ENCODE measurements at regions not wholly inside any gene's neighbourhood (a gene's known extent, or its start where the extent isn't known, plus 50 kb on each side); places are given as distances from the start of the nearest gene placed in this dataset.

DNA sequence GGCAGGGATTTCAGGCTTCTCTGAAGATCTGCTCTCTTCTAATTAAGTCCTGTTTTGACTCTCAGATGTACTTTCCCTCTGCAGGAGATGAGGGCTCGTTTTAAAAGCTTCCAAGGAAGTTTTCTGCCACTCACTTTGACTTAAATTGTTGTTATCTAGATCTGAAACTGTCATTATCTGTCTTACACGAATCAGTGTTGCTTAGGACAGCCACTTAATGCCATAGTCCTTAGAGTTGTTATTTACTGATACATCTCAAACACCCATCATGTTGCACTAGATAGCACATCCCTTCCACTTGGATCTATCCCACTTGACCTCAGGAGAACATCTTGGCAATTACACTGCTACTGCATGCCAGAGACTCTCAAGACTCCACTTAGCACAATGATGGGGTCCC, 86.9 kb upstream of the FAT3 start:
- no peak overlapping the region for H3K23ac ChIP-seq (ENCODE audit: low read length in 2 of 2)
- 22% methylated on average over 2 of the region's 2 CpGs for WGBS
- H3K4ac ChIP-seq (ENCODE audit: low read depth in 1 of 2, low read length in 2 of 2), result no peak overlapping the region
- H2BK5ac ChIP-seq (ENCODE audit: low read depth, low read length, poor library complexity, severe bottlenecking), result no peak overlapping the region
- H3K27me3 ChIP-seq (ENCODE audit: control insufficient read depth in 1 of 2, insufficient read depth in 1 of 2, low read length in 2 of 2), result no peaks in the 10 kb centered on the region
- H3K18ac ChIP-seq (ENCODE audit: low read depth in 1 of 2, low read length in 2 of 2), result no peak overlapping the region
- no peak overlapping the region for H3K4me3 ChIP-seq (ENCODE audit: insufficient read depth in 1 of 2, low read depth in 1 of 2, low read length in 2 of 2)
- no peak overlapping the region for H3K27ac ChIP-seq (ENCODE audit: low read length, poor library complexity, severe bottlenecking)
- DNase-seq, result no peak
- H2BK15ac ChIP-seq (ENCODE audit: low read depth, poor library complexity, severe bottlenecking), result no peak overlapping the region
- H2AFZ ChIP-seq (ENCODE audit: low read depth, low read length), result no peak overlapping the region
- H3K36me3 ChIP-seq (ENCODE audit: control insufficient read depth in 1 of 2, insufficient read depth in 2 of 2, low read depth in 1 of 2, low read length in 2 of 2), result no peaks in the 10 kb centered on the region
- no peak overlapping the region for H3K4me2 ChIP-seq (ENCODE audit: low read length, poor library complexity, severe bottlenecking)
- no peak overlapping the region for H3K14ac ChIP-seq (ENCODE audit: low read length in 2 of 2)
- no peak overlapping the region for H3K9ac ChIP-seq (ENCODE audit: low read length)
- H4K8ac ChIP-seq (ENCODE audit: low read length), result no peak overlapping the region
- H2BK12ac ChIP-seq (ENCODE audit: low read length in 2 of 2), result no peak overlapping the region
- H4K91ac ChIP-seq (ENCODE audit: low read length), result no peak overlapping the region
- H2BK120ac ChIP-seq (ENCODE audit: low read depth, low read length), result no peak overlapping the region
- no peaks in the 10 kb centered on the region for H3K4me1 ChIP-seq (ENCODE audit: control insufficient read depth, insufficient read depth, low read depth, low read length)
- no peaks in the 10 kb centered on the region for H3K9me3 ChIP-seq (ENCODE audit: control insufficient read depth, low read length)
- H2AK5ac ChIP-seq (ENCODE audit: low read length, severe bottlenecking), result no peak overlapping the region
- no peaks in the 10 kb centered on the region for H3K79me1 ChIP-seq (replicated peaks; ENCODE audit: low read length, poor library complexity, severe bottlenecking)

DNA sequence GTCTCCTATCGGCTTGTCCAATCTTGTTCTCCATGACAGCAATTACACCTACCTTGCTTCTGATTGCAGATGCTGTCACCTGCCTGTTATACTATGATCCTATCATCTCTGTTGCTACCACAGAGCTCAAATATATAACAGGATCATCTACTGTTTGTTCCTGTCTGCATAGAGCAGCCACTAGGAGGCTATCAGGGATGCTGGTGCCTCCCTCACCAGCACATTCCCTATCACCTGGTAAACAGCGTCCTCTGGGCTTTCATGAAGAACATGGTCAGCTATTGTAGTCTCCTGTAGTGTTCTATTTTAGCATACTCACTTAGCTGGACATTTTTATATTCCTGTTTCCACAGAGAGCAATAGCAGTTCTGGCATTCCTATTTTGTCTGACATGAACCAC, 87.8 kb upstream of the FAT3 start:
- Histone ChIP-seq H2BK15ac (ENCODE audit: low read depth, poor library complexity, severe bottlenecking) (no peak overlapping the region), H3K14ac (ENCODE audit: low read length in 2 of 2) (no peak overlapping the region)
- 73% methylated on average over 2 of the region's 2 CpGs for WGBS

DNA sequence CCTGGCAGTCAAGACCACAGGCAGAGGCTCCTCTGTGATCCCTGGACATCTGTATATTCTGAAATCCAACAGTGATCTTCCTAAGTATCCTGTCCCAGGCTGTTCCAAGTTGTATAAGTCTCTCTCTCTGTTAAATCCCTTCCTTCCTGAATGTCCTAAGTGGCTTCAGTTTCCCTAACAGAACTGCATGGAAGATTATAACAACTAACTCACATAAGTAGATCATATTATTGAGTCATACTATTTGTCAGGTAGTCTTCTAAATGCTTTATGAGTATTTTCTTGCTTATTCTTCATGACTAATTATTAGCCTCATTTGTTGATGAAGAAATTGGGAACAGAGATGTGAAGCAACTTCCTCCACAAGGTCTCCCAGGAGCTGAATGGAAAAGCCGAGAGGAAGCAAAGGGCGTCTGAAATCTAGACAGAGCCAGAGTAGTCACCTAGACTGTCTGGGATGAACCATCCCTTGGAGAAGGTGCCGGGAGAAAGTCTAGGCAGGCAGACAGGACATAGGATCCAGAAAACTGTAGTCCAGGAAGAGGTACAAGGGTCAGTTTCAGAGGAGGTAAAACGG, 93.2 kb upstream of the FAT3 start:
- Histone ChIP-seq H2AFZ (ENCODE audit: low read depth, low read length) (no peak overlapping the region), H3K18ac (ENCODE audit: low read depth in 1 of 2, low read length in 2 of 2) (no peak overlapping the region), H3K9me3 (ENCODE audit: control insufficient read depth, low read length) (no peaks in the 10 kb centered on the region), H4K8ac (ENCODE audit: low read length) (no peak overlapping the region), H3K4me3 (ENCODE audit: insufficient read depth in 1 of 2, low read depth in 1 of 2, low read length in 2 of 2) (peak overlapping the region in 1 of 2 experiments; percentile 37), H3K79me1 (replicated peaks; ENCODE audit: low read length, poor library complexity, severe bottlenecking) (no peaks in the 10 kb centered on the region), H3K27me3 (ENCODE audit: control insufficient read depth in 1 of 2, insufficient read depth in 1 of 2, low read length in 2 of 2) (no peaks in the 10 kb centered on the region), H2BK5ac (ENCODE audit: low read depth, low read length, poor library complexity, severe bottlenecking) (no peak overlapping the region), H2BK15ac (ENCODE audit: low read depth, poor library complexity, severe bottlenecking) (no peak overlapping the region), H3K14ac (ENCODE audit: low read length in 2 of 2) (no peak overlapping the region), H3K4ac (ENCODE audit: low read depth in 1 of 2, low read length in 2 of 2) (no peak overlapping the region), H3K27ac (ENCODE audit: low read length, poor library complexity, severe bottlenecking) (no peak overlapping the region), H3K23ac (ENCODE audit: low read length in 2 of 2) (no peak overlapping the region), H3K4me2 (ENCODE audit: low read length, poor library complexity, severe bottlenecking) (no peak overlapping the region), H3K36me3 (ENCODE audit: control insufficient read depth in 1 of 2, insufficient read depth in 2 of 2, low read depth in 1 of 2, low read length in 2 of 2) (no peaks in the 10 kb centered on the region), H2BK12ac (ENCODE audit: low read length in 2 of 2) (no peak overlapping the region), H2AK5ac (ENCODE audit: low read length, severe bottlenecking) (no peak overlapping the region), H4K91ac (ENCODE audit: low read length) (no peak overlapping the region), H3K4me1 (ENCODE audit: control insufficient read depth, insufficient read depth, low read depth, low read length) (no peaks in the 10 kb centered on the region), H2BK120ac (ENCODE audit: low read depth, low read length) (no peak overlapping the region), H3K9ac (ENCODE audit: low read length) (no peak overlapping the region)
- peak; percentile 2 for DNase-seq
- WGBS, result 83% methylated on average over 4 of the region's 4 CpGs

More for the DNA sequence above, 87.8 kb upstream of the FAT3 start:
- Histone ChIP-seq H4K91ac (ENCODE audit: low read length) (no peak overlapping the region), H3K9ac (ENCODE audit: low read length) (no peak overlapping the region), H2BK5ac (ENCODE audit: low read depth, low read length, poor library complexity, severe bottlenecking) (no peak overlapping the region), H2BK120ac (ENCODE audit: low read depth, low read length) (no peak overlapping the region), H3K4me3 (ENCODE audit: insufficient read depth in 1 of 2, low read depth in 1 of 2, low read length in 2 of 2) (no peak overlapping the region), H2BK12ac (ENCODE audit: low read length in 2 of 2) (no peak overlapping the region), H2AFZ (ENCODE audit: low read depth, low read length) (no peak overlapping the region), H3K27me3 (ENCODE audit: control insufficient read depth in 1 of 2, insufficient read depth in 1 of 2, low read length in 2 of 2) (no peaks in the 10 kb centered on the region), H3K36me3 (ENCODE audit: control insufficient read depth in 1 of 2, insufficient read depth in 2 of 2, low read depth in 1 of 2, low read length in 2 of 2) (no peaks in the 10 kb centered on the region), H3K79me1 (replicated peaks; ENCODE audit: low read length, poor library complexity, severe bottlenecking) (no peaks in the 10 kb centered on the region), H3K27ac (ENCODE audit: low read length, poor library complexity, severe bottlenecking) (no peak overlapping the region), H3K4me2 (ENCODE audit: low read length, poor library complexity, severe bottlenecking) (no peak overlapping the region), H3K18ac (ENCODE audit: low read depth in 1 of 2, low read length in 2 of 2) (no peak overlapping the region), H2AK5ac (ENCODE audit: low read length, severe bottlenecking) (no peak overlapping the region), H3K9me3 (ENCODE audit: control insufficient read depth, low read length) (no peaks in the 10 kb centered on the region), H3K4me1 (ENCODE audit: control insufficient read depth, insufficient read depth, low read depth, low read length) (no peaks in the 10 kb centered on the region), H3K23ac (ENCODE audit: low read length in 2 of 2) (no peak overlapping the region), H4K8ac (ENCODE audit: low read length) (no peak overlapping the region), H3K4ac (ENCODE audit: low read depth in 1 of 2, low read length in 2 of 2) (no peak overlapping the region)
- DNase-seq, result no peak

DNA sequence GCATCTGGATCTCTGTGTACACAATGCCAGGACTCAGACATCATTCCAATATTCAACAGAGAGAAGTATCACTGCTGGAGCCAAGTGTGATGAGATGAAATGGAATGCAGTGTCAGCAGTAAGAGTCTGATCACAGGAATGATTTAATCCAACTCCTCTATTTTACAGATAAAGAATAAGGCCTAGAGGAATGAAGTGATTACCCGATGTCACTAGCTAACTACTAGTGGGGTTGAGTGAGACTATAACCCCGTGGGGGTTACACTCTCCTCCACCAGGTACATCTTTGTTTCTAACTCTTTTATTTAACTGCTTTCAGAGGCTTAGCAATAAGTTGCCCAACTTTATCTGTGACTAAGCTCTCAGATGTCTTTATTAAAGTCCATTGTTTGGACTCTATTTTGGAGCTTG, 94.2 kb upstream of the FAT3 start:
- Histone ChIP-seq H4K91ac (ENCODE audit: low read length) (no peak overlapping the region), H2BK15ac (ENCODE audit: low read depth, poor library complexity, severe bottlenecking) (no peak overlapping the region), H2BK5ac (ENCODE audit: low read depth, low read length, poor library complexity, severe bottlenecking) (no peak overlapping the region), H3K27me3 (ENCODE audit: control insufficient read depth in 1 of 2, insufficient read depth in 1 of 2, low read length in 2 of 2) (no peaks in the 10 kb centered on the region), H3K4ac (ENCODE audit: low read depth in 1 of 2, low read length in 2 of 2) (no peak overlapping the region), H3K14ac (ENCODE audit: low read length in 2 of 2) (no peak overlapping the region), H2AK5ac (ENCODE audit: low read length, severe bottlenecking) (no peak overlapping the region), H3K9me3 (ENCODE audit: control insufficient read depth, low read length) (no peaks in the 10 kb centered on the region), H2AFZ (ENCODE audit: low read depth, low read length) (no peak overlapping the region), H3K36me3 (ENCODE audit: control insufficient read depth in 1 of 2, insufficient read depth in 2 of 2, low read depth in 1 of 2, low read length in 2 of 2) (no peaks in the 10 kb centered on the region), H3K4me3 (ENCODE audit: insufficient read depth in 1 of 2, low read depth in 1 of 2, low read length in 2 of 2) (peak overlapping the region in 1 of 2 experiments; percentile 10), H3K4me2 (ENCODE audit: low read length, poor library complexity, severe bottlenecking) (no peak overlapping the region), H3K27ac (ENCODE audit: low read length, poor library complexity, severe bottlenecking) (no peak overlapping the region), H3K9ac (ENCODE audit: low read length) (peak overlapping the region; percentile 23), H4K8ac (ENCODE audit: low read length) (no peak overlapping the region), H3K18ac (ENCODE audit: low read depth in 1 of 2, low read length in 2 of 2) (no peak overlapping the region), H3K4me1 (ENCODE audit: control insufficient read depth, insufficient read depth, low read depth, low read length) (no peaks in the 10 kb centered on the region), H2BK12ac (ENCODE audit: low read length in 2 of 2) (no peak overlapping the region), H2BK120ac (ENCODE audit: low read depth, low read length) (no peak overlapping the region), H3K23ac (ENCODE audit: low read length in 2 of 2) (no peak overlapping the region), H3K79me1 (replicated peaks; ENCODE audit: low read length, poor library complexity, severe bottlenecking) (no peaks in the 10 kb centered on the region)
- no peak for DNase-seq
- 45% methylated on average over 2 of the region's 2 CpGs for WGBS

All from mesenchymal stem cell (in vitro differentiated cells and primary cell).